Kidney glomerular epithelial cell (primary cell): ENCODE measurements at regions not wholly inside any gene's neighbourhood (a gene's known extent, or its start where the extent isn't known, plus 50 kb on each side); places are given as distances from the start of the nearest gene placed in this dataset.

ENCODE experiments used
- DNase-seq: peaks from one replicate; lab custom pipeline; 2025; lab: John Stamatoyannopoulos, UW

DNA sequence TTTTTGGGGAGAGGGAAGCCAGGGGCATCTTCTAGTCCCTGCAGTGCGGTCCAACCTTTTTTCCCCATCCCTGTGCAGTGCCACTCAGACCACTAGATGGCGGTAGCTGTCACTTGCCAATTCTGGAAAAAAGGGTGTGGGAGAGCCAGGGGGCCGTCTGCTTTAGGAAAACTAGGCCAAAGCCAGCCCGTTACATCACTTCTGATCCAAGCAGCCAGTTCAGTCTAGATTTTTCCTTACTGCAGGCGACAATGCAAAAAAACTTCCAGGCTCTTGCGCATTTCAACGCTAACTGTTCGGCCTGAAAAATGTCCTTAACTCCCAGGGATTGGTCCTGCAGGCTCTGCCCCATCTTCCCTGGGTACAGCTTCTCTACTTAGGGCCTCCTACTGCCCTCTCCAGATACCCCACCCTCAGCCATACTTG, 69.2 kb upstream of the CES5A start:
- peak; percentile 52 for DNase-seq

GRCh38 chr16:55943267-55943666, 68.1 kb upstream of the CES5A start:
- DNase-seq = no peak

DNA sequence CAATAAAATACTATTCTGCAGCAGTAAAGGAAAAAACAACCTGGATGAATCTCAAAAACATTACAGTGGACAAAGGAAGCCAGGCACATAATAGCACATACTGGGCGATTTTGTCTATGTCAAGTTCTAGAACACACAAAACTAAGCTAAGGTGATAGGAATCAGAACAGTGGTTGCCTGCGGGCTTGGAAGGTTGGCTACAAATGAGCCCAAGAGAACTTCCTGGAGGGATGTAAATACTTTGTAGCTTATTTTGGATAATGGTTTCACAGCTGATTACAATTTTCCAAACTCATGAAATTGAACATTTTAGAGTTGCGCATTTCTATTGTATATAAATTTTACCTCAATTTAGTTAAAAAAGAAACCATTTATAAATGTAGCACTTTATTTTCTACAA, 67.6 kb upstream of the CES5A start:
- no peak for DNase-seq

GRCh38 chr16:55941552-55941951, 66.4 kb upstream of the CES5A start:
- DNase-seq = no peak

DNA sequence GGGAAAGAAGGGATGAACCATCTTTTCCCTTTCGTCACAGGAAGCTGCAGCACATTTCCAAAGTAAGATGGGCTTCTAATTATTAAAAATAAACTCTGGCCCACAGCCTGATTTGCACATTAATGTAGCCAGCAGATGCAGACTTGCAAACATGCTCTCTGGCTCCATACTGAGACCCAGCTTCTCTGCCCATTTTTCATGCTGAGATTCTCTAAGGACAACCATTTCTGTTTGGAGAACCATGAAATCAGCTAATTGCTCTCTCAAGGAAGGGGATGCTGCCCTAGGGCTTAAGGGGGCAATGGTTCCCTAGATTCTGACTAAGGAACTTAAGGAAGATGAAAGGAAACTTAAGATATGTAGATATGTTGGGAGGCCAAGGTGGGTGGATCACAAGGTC, 63.0 kb upstream of the CES5A start:
- no peak for DNase-seq

GRCh38 chr16:55933038-55933437, 57.9 kb upstream of the CES5A start:
- no peak for DNase-seq

DNA sequence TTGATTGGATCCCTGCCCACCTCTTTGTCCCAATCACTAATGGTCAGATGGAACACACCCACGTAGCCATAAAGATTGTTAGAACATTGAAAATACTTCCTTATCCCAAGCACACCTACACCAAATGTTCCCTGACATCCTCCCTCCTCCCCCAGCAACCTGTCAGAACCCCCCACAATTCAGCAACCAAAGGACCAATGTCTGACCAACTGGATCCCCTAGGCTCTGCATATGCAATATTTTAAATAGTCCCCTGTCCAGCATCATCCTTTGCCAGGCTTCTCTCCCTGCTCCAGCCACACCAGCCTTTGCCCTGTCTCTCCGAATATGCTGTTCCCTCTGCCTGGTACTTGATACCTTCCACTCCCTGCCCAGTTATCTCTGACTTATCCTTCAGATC, 54.9 kb upstream of the CES5A start:
- DNase-seq = no peak

DNA sequence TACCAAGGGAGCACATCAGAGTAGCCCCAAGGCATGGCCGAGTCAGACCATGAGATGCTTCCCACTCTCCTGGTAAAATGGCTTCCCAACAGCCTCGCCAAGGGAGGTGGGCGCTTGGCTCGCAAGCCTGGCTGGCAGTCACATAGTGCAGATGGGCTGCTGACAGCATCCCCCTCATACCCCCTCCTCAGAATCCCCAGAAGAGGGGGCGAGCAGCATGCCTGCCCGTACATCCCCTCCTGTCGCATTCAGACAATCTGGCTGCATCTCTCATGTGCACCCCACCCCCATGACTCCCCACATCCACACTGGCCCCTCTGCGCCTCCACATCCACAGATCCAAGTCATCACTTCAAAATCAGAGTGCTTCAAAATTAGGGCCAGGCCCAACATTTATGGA, 54.0 kb upstream of the CES5A start:
- no peak for DNase-seq

GRCh38 chr16:55925242-55925641, 50.1 kb upstream of the CES5A start:
- DNase-seq = no peak
